GM12878 (cell line): ENCODE measurements at regions not wholly inside any gene's neighbourhood (a gene's known extent, or its start where the extent isn't known, plus 50 kb on each side); places are given as distances from the start of the nearest gene placed in this dataset.

Source experiments
- ATAC-seq: fragments of 200-7000 bp; cut with Tn5 transposase; 3 replicates; pipeline ENCODE4 v1.9.1; 2020; ENCODE audit warnings: mild to moderate bottlenecking, moderate library complexity
- BruUV-seq: library from RNA; stranded (reverse); fragments of 400-500 nt; replicated peaks from 2 replicates; lab custom pipeline; 2021; lab: Mats Ljungman, UMichigan
- CTCF ChIA-PET: fragments of 300-600 bp; sonication (Branson Sonifier 250); formaldehyde crosslinking; extraction: SDS; loops from one replicate; lab custom pipeline; 2021; ENCODE audit warnings: inconsistent platforms; lab: Yijun Ruan, JAX
- POLR2A ChIA-PET: fragments of 350-600 bp; formaldehyde crosslinking; extraction: SDS; loops from one replicate; lab custom pipeline; 2021; ENCODE audit warnings: inconsistent platforms; lab: Charles Lee
- RAD21 ChIA-PET: fragments of 300-600 bp; sonication (Branson Sonifier 250); formaldehyde crosslinking; loops from one replicate; lab custom pipeline; 2023; ENCODE audit warnings: antibody characterized with exemption; ENCODE audit not compliant: unreplicated experiment; lab: Charles Lee
- SMC1A ChIA-PET: fragments of 300-600 bp; sonication (Branson Sonifier 250); formaldehyde crosslinking; loops from one replicate; lab custom pipeline; 2023; ENCODE audit not compliant: unreplicated experiment, uncharacterized antibody; lab: Charles Lee
- DNase-seq: peaks from one replicate; pipeline ENCODE4 v3.0.0-alpha.2; 2011; ENCODE audit warnings: low read depth, low spot score
- FAIRE-seq: peaks from 3 replicates; lab custom pipeline; 2011; peaks lifted over from hg19 to GRCh38; lab: Jason Lieb, UNC
- H2AFZ ChIP-seq: 2 replicates; pipeline ENCODE4 v1.6.0; 2011; ENCODE audit warnings: low read depth, low read length, control low read depth; ENCODE audit not compliant: control insufficient read depth
- H3K27ac ChIP-seq: 2 replicates; pipeline ENCODE4 v1.5.1; 2011; ENCODE audit warnings: control low read depth; ENCODE audit not compliant: control insufficient read depth, insufficient read depth
- H3K27me3 ChIP-seq, 2 experiments: replicated peaks in 1 of 2; 2 replicates each; pipeline versions ENCODE4 v1.6.0 to v1.6.1; 2011; ENCODE audit warnings: low read length in 1 of 2; ENCODE audit not compliant: control insufficient read depth in 2 of 2, insufficient read depth in 2 of 2
- H3K36me3 ChIP-seq, 2 experiments: 2 replicates each; pipeline ENCODE4 v1.5.1; 2011; ENCODE audit warnings: low read length in 1 of 2; ENCODE audit not compliant: control insufficient read depth in 2 of 2, insufficient read depth in 2 of 2
- H3K4me1 ChIP-seq: 2 replicates; pipeline ENCODE4 v1.6.1; 2011; ENCODE audit warnings: mild to moderate bottlenecking, low read length, moderate library complexity, mixed read lengths; ENCODE audit not compliant: control insufficient read depth, insufficient read depth
- H3K4me2 ChIP-seq: 2 replicates; pipeline ENCODE4 v1.6.0; 2011; ENCODE audit warnings: control low read depth; ENCODE audit not compliant: control insufficient read depth, insufficient read depth
- H3K4me3 ChIP-seq: fragments of 200-600 bp; sonication (generic); 2 replicates; pipeline ENCODE4 v1.5.1; 2016
- H3K79me2 ChIP-seq: 2 replicates; pipeline ENCODE4 v1.6.0; 2011; ENCODE audit warnings: low read length; ENCODE audit not compliant: control insufficient read depth, insufficient read depth
- H3K9ac ChIP-seq: 2 replicates; pipeline ENCODE4 v1.8.0; 2011; ENCODE audit warnings: low read length, control low read depth, mixed read lengths; ENCODE audit not compliant: control insufficient read depth, insufficient read depth
- H3K9me3 ChIP-seq: replicated peaks from 3 replicates; pipeline ENCODE4 v1.5.1; 2011; ENCODE audit warnings: mild to moderate bottlenecking, low read length; ENCODE audit not compliant: control insufficient read depth, insufficient read depth
- H4K20me1 ChIP-seq: 2 replicates; pipeline ENCODE4 v1.6.0; 2011; ENCODE audit not compliant: control insufficient read depth, insufficient read depth
- BCL11A ChIP-seq: IDR thresholded peaks from 2 replicates; pipeline ENCODE4 v1.6.1; 2011; ENCODE audit warnings: low read depth, low read length
- CBFB ChIP-seq: IDR thresholded peaks from 2 replicates; pipeline ENCODE4 v1.6.1; 2016; ENCODE audit warnings: antibody characterized with exemption, low read depth
- EGR1 ChIP-seq, 2 experiments: IDR thresholded peaks; 1 replicate in 1 of 2; 2 replicates in 1 of 2; pipeline ENCODE4 v1.6.1; 2011 to 2012; ENCODE audit warnings: low read depth in 2 of 2, low read length in 2 of 2, borderline replicate concordance in 1 of 2, mild to moderate bottlenecking in 1 of 2, moderate library complexity in 1 of 2
- EZH2 ChIP-seq: IDR thresholded peaks from 2 replicates; pipeline ENCODE4 v1.6.1; 2012; ENCODE audit warnings: low read depth, mild to moderate bottlenecking, control low read depth, inconsistent platforms, low read length, borderline replicate concordance; ENCODE audit not compliant: control insufficient read depth
- MTA3 ChIP-seq: IDR thresholded peaks from 2 replicates; pipeline ENCODE4 v1.6.1; 2012; ENCODE audit warnings: low read length, inconsistent platforms, borderline replicate concordance
- NFXL1 ChIP-seq: fragments of 450-650 bp; IDR thresholded peaks from 2 replicates; pipeline ENCODE4 v1.6.1; 2017; ENCODE audit warnings: antibody characterized with exemption, mild to moderate bottlenecking, borderline replicate concordance
- PAX8 ChIP-seq: fragments of 450-650 bp; IDR thresholded peaks from 2 replicates; pipeline ENCODE4 v1.6.1; 2017; ENCODE audit warnings: mild to moderate bottlenecking, moderate library complexity
- POLR2A ChIP-seq: IDR thresholded peaks from 2 replicates; pipeline ENCODE4 v1.6.1; 2011; ENCODE audit warnings: low read depth, mild to moderate bottlenecking, low read length
- RBBP5 ChIP-seq: fragments of 200-600 bp; sonication (generic); conservative IDR thresholded peaks from 2 replicates; pipeline ENCODE4 v1.6.1; 2016
- SMAD1 ChIP-seq: fragments of 450-650 bp; IDR thresholded peaks from 2 replicates; pipeline ENCODE4 v1.6.1; 2018; ENCODE audit warnings: mild to moderate bottlenecking, low read depth; ENCODE audit not compliant: partially characterized antibody
- STAT1 ChIP-seq: fragments of 450-650 bp; conservative IDR thresholded peaks from 2 replicates; pipeline ENCODE4 v1.6.1; 2014; ENCODE audit warnings: antibody characterized with exemption, mild to moderate bottlenecking
- TCF12 ChIP-seq: IDR thresholded peaks from 2 replicates; pipeline ENCODE4 v1.6.1; 2011; ENCODE audit warnings: low read depth, mild to moderate bottlenecking, low read length
- USF2 ChIP-seq: IDR thresholded peaks from 2 replicates; pipeline ENCODE4 v1.6.1; 2011; ENCODE audit warnings: low read depth, low read length, improper control_type of control experiment, borderline replicate concordance
- ZNF384 ChIP-seq: IDR thresholded peaks from 2 replicates; pipeline ENCODE4 v1.6.1; 2012; ENCODE audit warnings: low read depth, mild to moderate bottlenecking, low read length, improper control_type of control experiment, borderline replicate concordance
- WGBS: methylation state at CpG from one replicate; pipeline ENCODE4 v1.1.6; 2016; ENCODE audit warnings: low lambda C conversion rate; ENCODE audit not compliant: insufficient replicate concordance, insufficient coverage; ENCODE audit errors: missing lambda C conversion rate; 5-methylcytosine and 5-hydroxymethylcytosine counted together
- in situ Hi-C: fragments of 300-500 bp; cut with MboI; formaldehyde crosslinking; loops from 9 replicates; pipeline ENCODE4 v1.14.3; 2018; ENCODE audit warnings: mixed read lengths
- intact Hi-C: fragments of 100-400 bp; cut with micrococcal nuclease; formaldehyde crosslinking; loops from one replicate; pipeline ENCODE4 v1.14.2; 2022; ENCODE audit not compliant: unreplicated experiment

DNA sequence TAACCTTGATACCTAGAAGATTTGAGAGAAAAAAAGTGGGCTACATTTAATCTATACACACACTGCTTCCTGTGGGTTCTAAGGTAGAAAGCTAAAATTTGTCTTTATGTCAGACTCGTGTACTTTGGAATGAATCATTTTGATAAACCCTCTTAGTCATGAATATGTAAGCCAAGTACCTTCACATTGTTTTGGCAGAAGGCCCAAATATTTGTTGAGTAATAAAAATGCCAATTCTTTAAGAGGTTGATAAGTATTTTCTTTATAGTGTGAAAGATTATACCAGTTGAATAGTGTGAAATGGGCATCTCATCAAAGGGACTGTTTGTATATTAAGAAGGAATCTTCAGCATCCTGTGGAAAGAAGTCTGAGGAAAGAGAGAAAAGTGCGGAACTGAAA, 1464.7 kb upstream of the ZEB2 start:
- Histone ChIP-seq H3K9me3 (no peaks in the 10 kb centered on the region), H2AFZ (no peak overlapping the region), H3K79me2 (no peaks in the 10 kb centered on the region), H3K36me3 (no peaks in the 10 kb centered on the region), H3K4me2 (no peak overlapping the region), H3K9ac (no peak overlapping the region), H3K4me1 (no peaks in the 10 kb centered on the region), H3K27me3 (no peaks in the 10 kb centered on the region), H4K20me1 (no peaks in the 10 kb centered on the region), H3K4me3 (no peak overlapping the region), H3K27ac (no peak overlapping the region)
- no peak for FAIRE-seq
- no peak for ATAC-seq
- DNase-seq = no peak
- TF ChIP-seq RBBP5 (no peak), EGR1 (IDR thresholded peaks at IDR 0.05; ENCODE audit: borderline replicate concordance in 1 of 2, low read depth in 2 of 2, low read length in 2 of 2) (no peak), ZNF384 (no peak), TCF12 (no peak), MTA3 (no peak), SMAD1 (no peak), NFXL1 (no peak), EZH2 (no peak), BCL11A (no peak), CBFB (no peak), STAT1 (no peak), POLR2A (no peak), PAX8 (no peak), USF2 (no peak)
- no TSS peak for BruUV-seq
- ChIA-PET CTCF (no interaction called here), SMC1A (no interaction called here), RAD21 (no interaction called here), POLR2A (no interaction called here)
- intact Hi-C loops (no loop called here), in situ Hi-C loops (no loop called here)
- 21% methylated on average over 2 of the region's 2 CpGs for WGBS
